NCI-H2029 treated with DMSO at 0.1 percent for 48 hours (cell line): ENCODE measurements at regions not wholly inside any gene's neighbourhood (a gene's known extent, or its start where the extent isn't known, plus 50 kb on each side); places are given as distances from the start of the nearest gene placed in this dataset.

Source experiments
- DNase-seq: peaks from one replicate; lab custom pipeline; 2025; lab: John Stamatoyannopoulos, UW

- no peak for DNase-seq
These were observed 112.9 kb upstream of the ATP8B1 start for GRCh38 chr18:57915865-57916582.

GRCh38 chr18:57915248-57915647, 112.1 kb upstream of the ATP8B1 start:
- no peak for DNase-seq

GRCh38 chr18:57913686-57914085, 110.6 kb upstream of the ATP8B1 start:
- no peak for DNase-seq

GRCh38 chr18:57910817-57911216, 107.7 kb upstream of the ATP8B1 start:
- DNase-seq = no peak

- no peak for DNase-seq
These were observed 107.0 kb upstream of the ATP8B1 start for GRCh38 chr18:57910134-57910533.

GRCh38 chr18:57909620-57910019, 106.5 kb upstream of the ATP8B1 start:
- DNase-seq = no peak

GRCh38 chr18:57908092-57908491, 105.0 kb upstream of the ATP8B1 start:
- no peak for DNase-seq

- no peak for DNase-seq
These were observed 104.4 kb upstream of the ATP8B1 start for GRCh38 chr18:57907550-57907949.

- DNase-seq = no peak
These were observed 103.7 kb upstream of the ATP8B1 start for GRCh38 chr18:57906852-57907251.

- DNase-seq = no peak
These were observed 101.4 kb upstream of the ATP8B1 start for GRCh38 chr18:57904535-57904934.

GRCh38 chr18:57902721-57903120, 99.6 kb upstream of the ATP8B1 start:
- DNase-seq = no peak

GRCh38 chr18:57901825-57902589, 98.9 kb upstream of the ATP8B1 start:
- no peak for DNase-seq

GRCh38 chr18:57900906-57901435, 97.9 kb upstream of the ATP8B1 start:
- DNase-seq = no peak

GRCh38 chr18:57898506-57899124, 95.5 kb upstream of the ATP8B1 start:
- DNase-seq = no peak

- no peak for DNase-seq
These were observed 92.1 kb upstream of the ATP8B1 start for GRCh38 chr18:57895182-57895581.

GRCh38 chr18:57891707-57892391, 88.7 kb upstream of the ATP8B1 start:
- DNase-seq = no peak

GRCh38 chr18:57890266-57890665, 87.2 kb upstream of the ATP8B1 start:
- no peak for DNase-seq

GRCh38 chr18:57889841-57890240, 86.7 kb upstream of the ATP8B1 start:
- DNase-seq = no peak

- DNase-seq = no peak
These were observed 84.6 kb upstream of the ATP8B1 start for GRCh38 chr18:57887543-57888383.

GRCh38 chr18:57885931-57886330, 82.8 kb upstream of the ATP8B1 start:
- no peak for DNase-seq

GRCh38 chr18:57882465-57882864, 79.3 kb upstream of the ATP8B1 start:
- DNase-seq = no peak
